Gastrocnemius medialis (tissue), 4 donors: ENCODE measurements at regions not wholly inside any gene's neighbourhood (a gene's known extent, or its start where the extent isn't known, plus 50 kb on each side); places are given as distances from the start of the nearest gene placed in this dataset.

ENCODE experiments used
- ATAC-seq, 2 donors: fragments of 150-250 bp; one replicate each; pipeline ENCODE4 v1.9.1; 2016
- DNase-seq, 2 donors: peaks; one replicate each; pipeline ENCODE4 v3.0.0-alpha.2; 2019
- H3K27ac ChIP-seq, 4 donors: fragments of 200-600 bp; sonication (generic); 1 replicate in 1 of 4; 2 replicates in 3 of 4; pipeline ENCODE4 v1.5.1; 2016 to 2018; ENCODE audit warnings: mild to moderate bottlenecking in 2 of 4, moderate library complexity in 1 of 4
- H3K27me3 ChIP-seq, 3 donors: fragments of 200-600 bp; sonication (generic) in 2 of 3; 1 replicate in 1 of 3; 2 replicates in 2 of 3; pipeline versions ENCODE4 v1.5.1 to v1.6.0; 2016 to 2019; ENCODE audit warnings: mild to moderate bottlenecking in 1 of 3, moderate library complexity in 1 of 3
- H3K36me3 ChIP-seq, 2 donors: fragments of 200-600 bp; sonication (generic) in 1 of 2; one replicate each; pipeline ENCODE4 v1.5.1; 2017 to 2018
- H3K4me1 ChIP-seq, 2 donors: fragments of 200-600 bp; sonication (generic) in 1 of 2; one replicate each; pipeline ENCODE4 v1.5.1; 2016 to 2017; ENCODE audit warnings: mild to moderate bottlenecking in 2 of 2
- H3K4me3 ChIP-seq, 4 donors: fragments of 200-600 bp; sonication (generic) in 3 of 4; 1 replicate in 1 of 4; 2 replicates in 3 of 4; pipeline ENCODE4 v1.5.1; 2016 to 2019; ENCODE audit warnings: mild to moderate bottlenecking in 2 of 4
- H3K9me3 ChIP-seq, 3 donors: fragments of 200-600 bp; sonication (generic) in 2 of 3; 1 replicate in 1 of 3; 2 replicates in 2 of 3; pipeline ENCODE4 v1.5.1; 2016 to 2019
- POLR2A ChIP-seq, 2 donors: fragments of 450-650 bp; IDR thresholded peaks; one replicate each; pipeline ENCODE4 v1.6.1; 2017; ENCODE audit warnings: antibody characterized with exemption in 2 of 2, mild to moderate bottlenecking in 2 of 2, moderate library complexity in 2 of 2
- in situ Hi-C, 4 donors: fragments of 200-750 bp; cut with MboI; loops; one replicate each; pipeline versions ENCODE4 v1.15.0 to v1.8.0; 2017; ENCODE audit warnings: low sequenced_read_pairs in 4 of 4
- intact Hi-C: fragments of 100-400 bp; cut with DNase I; formaldehyde crosslinking; loops from one replicate; pipeline ENCODE4 v1.15.1; 2023; ENCODE audit warnings: low total_unique reads
- TF ChIP-seq, protein P1 (sequence below), 5 experiments: fragments of 450-650 bp in 3 of 5; fragments of 200-600 bp in 2 of 5; sonication (generic) in 2 of 5; IDR thresholded peaks in 4 of 5; conservative IDR thresholded peaks in 1 of 5; 1 replicate in 4 of 5; 2 replicates in 1 of 5; pipeline ENCODE4 v1.5.1; 2016 to 2019; ENCODE audit warnings: antibody characterized with exemption in 5 of 5, mild to moderate bottlenecking in 3 of 5, moderate library complexity in 3 of 5

DNA sequence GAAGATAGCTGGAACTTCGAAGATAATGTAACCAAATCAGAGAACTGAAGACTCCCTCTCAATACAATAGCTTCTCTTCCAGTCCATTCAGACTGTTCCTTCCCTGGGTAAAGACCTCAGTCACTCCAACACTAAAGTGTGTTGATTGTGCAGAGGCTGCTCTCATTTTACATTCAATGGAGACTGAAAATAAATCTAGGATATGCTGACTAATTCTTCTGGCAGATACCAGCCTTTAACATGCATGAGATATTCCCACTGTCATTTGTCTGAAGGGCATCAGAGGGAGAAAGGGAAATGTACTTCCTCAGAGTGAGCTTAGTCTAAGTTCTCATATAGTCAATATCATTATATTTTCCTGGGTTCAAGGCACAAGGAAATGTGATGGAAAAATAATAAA, 166.4 kb upstream of the IRAK1BP1 start:
- intact Hi-C loops (no loop called here), in situ Hi-C loops (no loop called here)
- Histone ChIP-seq H3K9me3 (no peaks in the 10 kb centered on the region), H3K4me3 (no peak overlapping the region), H3K4me1 (no peaks in the 10 kb centered on the region), H3K27me3 (no peaks in the 10 kb centered on the region), H3K36me3 (no peaks in the 10 kb centered on the region), H3K27ac (no peak overlapping the region)
- DNase-seq (no peak), ATAC-seq (no peak)
- TF ChIP-seq POLR2A (IDR thresholded peaks at IDR 0.05): no peak
- TF ChIP-seq, protein P1, sequence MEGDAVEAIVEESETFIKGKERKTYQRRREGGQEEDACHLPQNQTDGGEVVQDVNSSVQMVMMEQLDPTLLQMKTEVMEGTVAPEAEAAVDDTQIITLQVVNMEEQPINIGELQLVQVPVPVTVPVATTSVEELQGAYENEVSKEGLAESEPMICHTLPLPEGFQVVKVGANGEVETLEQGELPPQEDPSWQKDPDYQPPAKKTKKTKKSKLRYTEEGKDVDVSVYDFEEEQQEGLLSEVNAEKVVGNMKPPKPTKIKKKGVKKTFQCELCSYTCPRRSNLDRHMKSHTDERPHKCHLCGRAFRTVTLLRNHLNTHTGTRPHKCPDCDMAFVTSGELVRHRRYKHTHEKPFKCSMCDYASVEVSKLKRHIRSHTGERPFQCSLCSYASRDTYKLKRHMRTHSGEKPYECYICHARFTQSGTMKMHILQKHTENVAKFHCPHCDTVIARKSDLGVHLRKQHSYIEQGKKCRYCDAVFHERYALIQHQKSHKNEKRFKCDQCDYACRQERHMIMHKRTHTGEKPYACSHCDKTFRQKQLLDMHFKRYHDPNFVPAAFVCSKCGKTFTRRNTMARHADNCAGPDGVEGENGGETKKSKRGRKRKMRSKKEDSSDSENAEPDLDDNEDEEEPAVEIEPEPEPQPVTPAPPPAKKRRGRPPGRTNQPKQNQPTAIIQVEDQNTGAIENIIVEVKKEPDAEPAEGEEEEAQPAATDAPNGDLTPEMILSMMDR (IDR thresholded peaks at IDR 0.05 in 4 of 5, conservative IDR thresholded peaks at IDR 0.05 in 1 of 5): no peak

- TF ChIP-seq, protein P1 (IDR thresholded peaks at IDR 0.05 in 4 of 5, conservative IDR thresholded peaks at IDR 0.05 in 1 of 5): no peak
- TF ChIP-seq POLR2A (IDR thresholded peaks at IDR 0.05): no peak
- Histone ChIP-seq H3K36me3 (no peaks in the 10 kb centered on the region), H3K9me3 (no peaks in the 10 kb centered on the region), H3K27me3 (no peaks in the 10 kb centered on the region), H3K4me3 (no peak overlapping the region), H3K27ac (no peak overlapping the region), H3K4me1 (no peaks in the 10 kb centered on the region)
- DNase-seq (no peak), ATAC-seq (no peak)
- in situ Hi-C loops: no loop called here
- intact Hi-C loops: no loop called here
Measured at GRCh38 chr6:78701407-78701806, 165.9 kb upstream of the IRAK1BP1 start.

- Histone ChIP-seq H3K27me3 (no peaks in the 10 kb centered on the region), H3K36me3 (no peaks in the 10 kb centered on the region), H3K9me3 (no peaks in the 10 kb centered on the region), H3K27ac (no peak overlapping the region), H3K4me3 (no peak overlapping the region), H3K4me1 (no peaks in the 10 kb centered on the region)
- in situ Hi-C loops: no loop called here
- TF ChIP-seq, protein P1 (IDR thresholded peaks at IDR 0.05 in 4 of 5, conservative IDR thresholded peaks at IDR 0.05 in 1 of 5): no peak
- TF ChIP-seq POLR2A (IDR thresholded peaks at IDR 0.05): no peak
- intact Hi-C loops: no loop called here
- DNase-seq: no peak
- no peak for ATAC-seq
Measured at GRCh38 chr6:78709021-78709420, 158.3 kb upstream of the IRAK1BP1 start.

- Histone ChIP-seq H3K36me3 (no peaks in the 10 kb centered on the region), H3K27me3 (no peaks in the 10 kb centered on the region), H3K27ac (no peak overlapping the region), H3K4me1 (no peaks in the 10 kb centered on the region), H3K4me3 (no peak overlapping the region), H3K9me3 (no peaks in the 10 kb centered on the region)
- in situ Hi-C loops: no loop called here
- intact Hi-C loops: no loop called here
- ATAC-seq: no peak
- TF ChIP-seq POLR2A (IDR thresholded peaks at IDR 0.05): no peak
- TF ChIP-seq, protein P1 (IDR thresholded peaks at IDR 0.05 in 4 of 5, conservative IDR thresholded peaks at IDR 0.05 in 1 of 5): no peak
- no peak for DNase-seq
Measured at GRCh38 chr6:78713564-78713963, 153.8 kb upstream of the IRAK1BP1 start.

- Histone ChIP-seq H3K27ac (no peak overlapping the region), H3K9me3 (peaks cover 0 to 6% (median 0%) of the 10 kb centered on the region in 3 donors), H3K36me3 (no peaks in the 10 kb centered on the region), H3K4me3 (no peak overlapping the region), H3K4me1 (no peaks in the 10 kb centered on the region), H3K27me3 (no peaks in the 10 kb centered on the region)
- in situ Hi-C loops (no loop called here), intact Hi-C loops (no loop called here)
- no peak for TF ChIP-seq POLR2A (IDR thresholded peaks at IDR 0.05)
- TF ChIP-seq, protein P1 (IDR thresholded peaks at IDR 0.05 in 4 of 5, conservative IDR thresholded peaks at IDR 0.05 in 1 of 5): no peak
- no peak for ATAC-seq
- DNase-seq: no peak
Measured at GRCh38 chr6:78744144-78744543, 123.2 kb upstream of the IRAK1BP1 start.
